Stimulated activated CD8-positive, alpha-beta memory T cell treated with anti-CD3 and anti-CD28 coated beads, Interleukin-12 subunit alpha, Interleukin-12 subunit beta, amount 100 ng/mL, for 4 hours (primary cell): ENCODE measurements at regions not wholly inside any gene's neighbourhood (a gene's known extent, or its start where the extent isn't known, plus 50 kb on each side); places are given as distances from the start of the nearest gene placed in this dataset.
"Not testable (repeated sequence)": the region's sequence is repeated elsewhere in the genome, so short reads cannot be mapped to it uniquely, and the experiment has no call there.

ENCODE experiments used
- DNase-seq: peaks from one replicate; pipeline ENCODE4 v3.0.0-alpha.2; 2020; ENCODE audit warnings: low read depth

- DNase-seq: no peak
Observed at GRCh38 chr12:47346251-47347019, 266.7 kb upstream of the AMIGO2 start.

- DNase-seq: no peak
Observed at GRCh38 chr12:47343684-47344567, 264.2 kb upstream of the AMIGO2 start.

- DNase-seq: no peak
Observed at GRCh38 chr12:47340411-47341015, 260.8 kb upstream of the AMIGO2 start.

- no peak for DNase-seq
Observed at GRCh38 chr12:47337581-47337980, 257.8 kb upstream of the AMIGO2 start.

- not testable (repeated sequence) for DNase-seq
Observed at GRCh38 chr12:47333271-47333858, 253.6 kb upstream of the AMIGO2 start.

GRCh38 chr12:47328831-47329545, 249.2 kb upstream of the AMIGO2 start:
- DNase-seq: no peak

- DNase-seq: no peak
Observed at GRCh38 chr12:47326190-47326589, 246.4 kb upstream of the AMIGO2 start.

- no peak for DNase-seq
Observed at GRCh38 chr12:47323802-47324201, 244.0 kb upstream of the AMIGO2 start.

GRCh38 chr12:47321436-47321835, 241.7 kb upstream of the AMIGO2 start:
- no peak for DNase-seq

GRCh38 chr12:47319746-47320145, 240.0 kb upstream of the AMIGO2 start:
- DNase-seq: no peak

GRCh38 chr12:47318963-47319362, 239.2 kb upstream of the AMIGO2 start:
- DNase-seq: no peak

- DNase-seq: no peak
Observed at GRCh38 chr12:47317175-47317915, 237.6 kb upstream of the AMIGO2 start.

- no peak for DNase-seq
Observed at GRCh38 chr12:47316609-47317049, 236.9 kb upstream of the AMIGO2 start.

GRCh38 chr12:47314996-47315395, 235.2 kb upstream of the AMIGO2 start:
- no peak for DNase-seq

- no peak for DNase-seq
Observed at GRCh38 chr12:47312808-47313426, 233.2 kb upstream of the AMIGO2 start.

- DNase-seq: no peak
Observed at GRCh38 chr12:47312147-47312546, 232.4 kb upstream of the AMIGO2 start.

GRCh38 chr12:47311568-47311967, 231.8 kb upstream of the AMIGO2 start:
- DNase-seq: no peak

- DNase-seq: no peak
Observed at GRCh38 chr12:47311010-47311409, 231.3 kb upstream of the AMIGO2 start.

- DNase-seq: no peak
Observed at GRCh38 chr12:47308672-47309071, 228.9 kb upstream of the AMIGO2 start.

GRCh38 chr12:47307680-47308399, 228.1 kb upstream of the AMIGO2 start:
- DNase-seq: peak; percentile 17
